Kidney (tissue), 13 donors: ENCODE measurements at regions not wholly inside any gene's neighbourhood (a gene's known extent, or its start where the extent isn't known, plus 50 kb on each side); places are given as distances from the start of the nearest gene placed in this dataset.

Source experiments
- DNase-seq, 5 donors: peaks; one replicate each; pipeline ENCODE4 v3.0.0-alpha.2; 2013 to 2020
- FAIRE-seq: peaks from 2 replicates; lab custom pipeline; 2012; peaks lifted over from hg19 to GRCh38; lab: Jason Lieb, UNC
- H3K27ac ChIP-seq, 2 donors: one replicate each; pipeline ENCODE4 v1.7.0; 2013; ENCODE audit warnings: low read depth in 2 of 2, low read length in 2 of 2, inconsistent platforms in 1 of 2
- H3K27me3 ChIP-seq: one replicate; pipeline ENCODE4 v1.7.1; 2013; ENCODE audit warnings: low read length, inconsistent platforms; ENCODE audit not compliant: control insufficient read depth, insufficient read depth
- H3K36me3 ChIP-seq, 3 donors: one replicate each; pipeline versions ENCODE4 v1.7.0 to v1.7.1; 2013; ENCODE audit warnings: low read length in 3 of 3, control low read depth in 1 of 3, inconsistent platforms in 1 of 3; ENCODE audit not compliant: insufficient read depth in 3 of 3, control insufficient read depth in 2 of 3
- H3K4me1 ChIP-seq, 3 donors: one replicate each; pipeline versions ENCODE4 v1.7.0 to v1.7.1; 2013; ENCODE audit warnings: low read length in 3 of 3, inconsistent platforms in 1 of 3, low read depth in 1 of 3; ENCODE audit not compliant: control insufficient read depth in 2 of 3, insufficient read depth in 2 of 3
- H3K4me3 ChIP-seq, 3 donors: one replicate each; pipeline versions ENCODE4 v1.7.0 to v1.8.1; 2013; ENCODE audit warnings: low read length in 3 of 3, control low read depth in 1 of 3, inconsistent platforms in 1 of 3
- H3K9ac ChIP-seq, 3 donors: one replicate each; pipeline versions ENCODE4 v1.7.0 to v1.7.1; 2013; ENCODE audit warnings: low read length in 3 of 3, control low read depth in 1 of 3, inconsistent platforms in 1 of 3
- H3K9me3 ChIP-seq, 3 donors: one replicate each; pipeline versions ENCODE4 v1.7.0 to v1.7.1; 2013; ENCODE audit warnings: low read length in 3 of 3, control low read depth in 1 of 3, inconsistent platforms in 1 of 3; ENCODE audit not compliant: control insufficient read depth in 2 of 3, insufficient read depth in 1 of 3
- intact Hi-C: fragments of 100-400 bp; cut with DNase I; formaldehyde crosslinking; loops from one replicate; pipeline ENCODE4 v1.11.1; 2022
- TF ChIP-seq, protein P1 (sequence below): IDR thresholded peaks from 3 replicates; pipeline ENCODE4 v1.5.1; 2012; ENCODE audit warnings: mild to moderate bottlenecking, moderate library complexity, borderline replicate concordance; ENCODE audit not compliant: insufficient read depth; ENCODE audit errors: extremely low read depth
- donor health status: control.
- donor health status: control.
- donor health status: control.
- donor health status: control.
- donor health status: control.
- donor health status: DM: yes; HTN: yes; CAD: no.
- donor health status: Normal renal cell carcinoma (clear cell type).

DNA sequence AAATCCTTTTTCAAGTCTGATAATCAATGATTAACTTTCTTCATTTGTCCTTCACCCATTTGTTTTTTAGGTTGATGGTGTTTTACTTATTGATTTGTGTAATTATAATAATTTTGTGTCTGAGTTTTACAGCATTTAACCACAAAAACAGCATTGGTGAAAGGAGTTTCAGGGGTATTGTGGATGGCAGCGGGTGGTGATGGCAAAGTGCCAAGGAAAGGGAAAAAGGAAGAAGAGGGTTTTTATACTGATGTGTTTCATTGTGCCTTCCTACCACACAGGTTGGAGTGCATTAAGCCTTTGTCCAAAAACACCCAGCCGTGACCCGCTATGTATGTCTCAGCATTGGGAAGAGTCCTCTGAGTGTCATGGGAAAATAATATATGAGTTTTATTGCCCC, 150.3 kb downstream of the DAD1 start:
- no peaks in the 10 kb centered on the region for H3K36me3 ChIP-seq
- DNase-seq (no peak), FAIRE-seq (no peak)
- H3K9ac ChIP-seq: no peak overlapping the region
- intact Hi-C loops: no loop called here
- no peaks in the 10 kb centered on the region for H3K9me3 ChIP-seq
- no peaks in the 10 kb centered on the region for H3K4me1 ChIP-seq
- no peak overlapping the region for H3K27ac ChIP-seq
- H3K4me3 ChIP-seq: no peak overlapping the region
- TF ChIP-seq, protein P1, sequence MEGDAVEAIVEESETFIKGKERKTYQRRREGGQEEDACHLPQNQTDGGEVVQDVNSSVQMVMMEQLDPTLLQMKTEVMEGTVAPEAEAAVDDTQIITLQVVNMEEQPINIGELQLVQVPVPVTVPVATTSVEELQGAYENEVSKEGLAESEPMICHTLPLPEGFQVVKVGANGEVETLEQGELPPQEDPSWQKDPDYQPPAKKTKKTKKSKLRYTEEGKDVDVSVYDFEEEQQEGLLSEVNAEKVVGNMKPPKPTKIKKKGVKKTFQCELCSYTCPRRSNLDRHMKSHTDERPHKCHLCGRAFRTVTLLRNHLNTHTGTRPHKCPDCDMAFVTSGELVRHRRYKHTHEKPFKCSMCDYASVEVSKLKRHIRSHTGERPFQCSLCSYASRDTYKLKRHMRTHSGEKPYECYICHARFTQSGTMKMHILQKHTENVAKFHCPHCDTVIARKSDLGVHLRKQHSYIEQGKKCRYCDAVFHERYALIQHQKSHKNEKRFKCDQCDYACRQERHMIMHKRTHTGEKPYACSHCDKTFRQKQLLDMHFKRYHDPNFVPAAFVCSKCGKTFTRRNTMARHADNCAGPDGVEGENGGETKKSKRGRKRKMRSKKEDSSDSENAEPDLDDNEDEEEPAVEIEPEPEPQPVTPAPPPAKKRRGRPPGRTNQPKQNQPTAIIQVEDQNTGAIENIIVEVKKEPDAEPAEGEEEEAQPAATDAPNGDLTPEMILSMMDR: no peak
- H3K27me3 ChIP-seq: no peaks in the 10 kb centered on the region

DNA sequence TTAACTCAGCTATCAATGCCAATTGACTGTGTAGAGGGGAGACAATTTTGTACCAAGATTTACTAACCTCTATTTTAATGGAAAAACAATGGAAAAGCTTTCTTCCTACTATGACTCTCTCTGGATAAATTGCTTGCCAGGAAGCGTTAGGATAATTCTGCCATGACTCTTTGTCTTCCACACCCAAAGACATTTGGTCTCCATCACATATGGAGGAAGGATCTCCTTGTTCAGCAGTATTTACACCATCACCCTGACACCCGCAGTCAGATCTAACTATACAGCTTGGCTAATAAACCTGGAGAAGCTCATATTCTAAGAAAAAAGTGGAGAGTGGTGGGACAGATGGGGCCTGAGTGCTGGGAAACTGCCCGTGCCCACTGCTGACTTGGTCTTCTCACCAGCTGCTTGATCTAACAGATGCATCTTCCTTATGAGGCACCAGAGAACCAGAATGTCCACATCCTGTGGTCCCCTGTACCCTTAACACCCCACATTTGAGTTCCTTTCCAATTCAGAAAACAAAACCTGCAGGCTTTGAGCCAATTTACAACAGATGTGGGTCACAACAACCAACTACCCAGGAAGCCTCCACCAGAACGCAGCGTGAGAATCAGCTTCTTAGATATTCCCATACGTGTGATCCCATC, 154.0 kb downstream of the DAD1 start:
- no peaks in the 10 kb centered on the region for H3K9me3 ChIP-seq
- no peak overlapping the region for H3K4me3 ChIP-seq
- no peaks in the 10 kb centered on the region for H3K27me3 ChIP-seq
- peaks cover 9 to 16% (median 16%) of the 10 kb centered on the region in 3 donors for H3K4me1 ChIP-seq
- TF ChIP-seq, protein P1: no peak
- FAIRE-seq (no peak), DNase-seq (no peak)
- no peak overlapping the region for H3K27ac ChIP-seq
- intact Hi-C loops: no loop called here
- no peaks in the 10 kb centered on the region for H3K36me3 ChIP-seq
- H3K9ac ChIP-seq: no peak overlapping the region

DNA sequence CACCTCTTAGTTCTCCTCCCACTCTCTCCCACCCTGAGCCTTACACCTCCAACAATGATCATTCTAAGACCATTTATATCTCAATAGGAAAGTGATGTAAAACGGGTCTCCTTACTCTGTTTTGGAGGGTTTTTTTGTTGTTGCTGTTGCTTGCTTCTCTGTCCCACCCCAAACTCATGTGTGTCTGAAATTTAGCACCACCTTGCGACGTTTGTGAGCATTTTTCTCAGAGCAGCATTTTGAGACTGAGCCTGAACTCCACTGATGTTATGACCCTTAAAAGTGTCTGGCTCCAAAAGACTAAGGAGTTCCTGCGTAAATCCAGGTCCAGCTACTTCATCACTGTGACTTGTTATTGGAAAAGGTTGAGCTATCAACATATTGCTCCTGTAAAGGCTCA, 155.0 kb downstream of the DAD1 start:
- H3K4me1 ChIP-seq: peaks cover 9 to 16% (median 16%) of the 10 kb centered on the region in 3 donors
- TF ChIP-seq, protein P1: no peak
- H3K9me3 ChIP-seq: no peaks in the 10 kb centered on the region
- intact Hi-C loops: no loop called here
- FAIRE-seq (no peak), DNase-seq (no peak)
- no peak overlapping the region for H3K9ac ChIP-seq
- no peaks in the 10 kb centered on the region for H3K36me3 ChIP-seq
- no peak overlapping the region for H3K27ac ChIP-seq
- no peaks in the 10 kb centered on the region for H3K27me3 ChIP-seq
- no peak overlapping the region for H3K4me3 ChIP-seq

DNA sequence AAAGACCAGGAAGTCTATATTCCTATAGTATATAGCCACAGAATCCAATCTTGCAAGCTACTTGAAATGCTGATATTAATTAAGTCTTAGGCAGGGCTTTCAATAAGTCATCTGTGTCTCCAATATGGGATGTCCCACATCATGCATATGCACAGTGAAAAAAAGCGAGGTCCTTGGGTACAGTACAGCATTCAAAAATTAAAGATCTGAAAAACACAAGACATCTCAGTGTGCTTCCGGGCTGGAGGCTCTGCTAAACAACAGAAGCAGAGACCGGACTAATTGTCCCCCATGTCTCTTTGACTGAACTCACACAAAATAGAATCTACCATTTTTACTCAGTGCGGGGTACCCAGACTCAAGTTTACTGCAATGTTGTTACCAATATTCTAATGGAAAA, 156.0 kb downstream of the DAD1 start:
- FAIRE-seq: no peak

More for the DNA sequence above, 156.0 kb downstream of the DAD1 start:
- Histone ChIP-seq H3K27ac (no peak overlapping the region), H3K4me1 (peaks cover 9 to 22% (median 16%) of the 10 kb centered on the region in 3 donors), H3K9ac (no peak overlapping the region), H3K4me3 (no peak overlapping the region), H3K36me3 (no peaks in the 10 kb centered on the region), H3K9me3 (no peaks in the 10 kb centered on the region), H3K27me3 (no peaks in the 10 kb centered on the region)
- TF ChIP-seq, protein P1: no peak
- DNase-seq: no peak
- intact Hi-C loops: no loop called here
